MM.1S (cell line): ENCODE measurements at regions not wholly inside any gene's neighbourhood (a gene's known extent, or its start where the extent isn't known, plus 50 kb on each side); places are given as distances from the start of the nearest gene placed in this dataset.

ENCODE experiments used
- DNase-seq: peaks from one replicate; pipeline ENCODE4 v3.0.0-alpha.2; 2015
- H2AFZ ChIP-seq: fragments of 300-600 bp; sonication (generic); 2 replicates; pipeline ENCODE4 v1.6.0; 2016; ENCODE audit warnings: antibody characterized with exemption, low read length
- H3F3A ChIP-seq: fragments of 300-600 bp; sonication (generic); 2 replicates; pipeline ENCODE4 v1.6.1; 2016; ENCODE audit warnings: mild to moderate bottlenecking, antibody characterized with exemption, low read length, moderate library complexity, mixed read lengths; ENCODE audit not compliant: insufficient read depth
- H3K27ac ChIP-seq: fragments of 300-600 bp; sonication (generic); 2 replicates; pipeline ENCODE4 v1.5.1; 2016; ENCODE audit warnings: mild to moderate bottlenecking, low read length
- H3K27me3 ChIP-seq: fragments of 300-600 bp; sonication (generic); replicated peaks from 2 replicates; pipeline ENCODE4 v1.6.0; 2016; ENCODE audit warnings: low read length; ENCODE audit not compliant: insufficient read depth
- H3K36me3 ChIP-seq: fragments of 300-600 bp; sonication (generic); replicated peaks from 2 replicates; pipeline ENCODE4 v1.6.1; 2016; ENCODE audit warnings: mild to moderate bottlenecking, low read length, mixed read lengths; ENCODE audit not compliant: insufficient read depth
- H3K4me1 ChIP-seq: fragments of 300-600 bp; sonication (generic); 2 replicates; pipeline ENCODE4 v1.6.1; 2016; ENCODE audit warnings: low read length, mixed read lengths
- H3K4me2 ChIP-seq: fragments of 300-600 bp; sonication (generic); 2 replicates; pipeline ENCODE4 v1.6.0; 2016; ENCODE audit warnings: low read depth, low read length
- H3K4me3 ChIP-seq: fragments of 300-600 bp; sonication (generic); 2 replicates; pipeline ENCODE4 v1.5.1; 2016; ENCODE audit warnings: low read length, mixed read lengths
- H3K79me2 ChIP-seq: fragments of 300-600 bp; sonication (generic); 2 replicates; pipeline ENCODE4 v1.6.1; 2016; ENCODE audit warnings: mixed run types, low read length, mixed read lengths
- H3K9ac ChIP-seq: fragments of 300-600 bp; sonication (generic); 2 replicates; pipeline ENCODE4 v1.6.1; 2016; ENCODE audit warnings: low read length, mixed read lengths
- H3K9me2 ChIP-seq: fragments of 300-600 bp; sonication (generic); replicated peaks from 2 replicates; pipeline ENCODE4 v1.6.1; 2016; ENCODE audit warnings: mild to moderate bottlenecking, low read length, mixed read lengths; ENCODE audit not compliant: insufficient read depth
- H3K9me3 ChIP-seq: fragments of 300-600 bp; sonication (generic); replicated peaks from 2 replicates; pipeline ENCODE4 v1.6.1; 2016; ENCODE audit warnings: mild to moderate bottlenecking, low read length, mixed read lengths; ENCODE audit not compliant: insufficient read depth
- H4K20me1 ChIP-seq: fragments of 300-600 bp; sonication (generic); 2 replicates; pipeline ENCODE4 v1.6.1; 2016; ENCODE audit warnings: mild to moderate bottlenecking, low read length, moderate library complexity, mixed read lengths; ENCODE audit not compliant: insufficient read depth
- CTCF ChIP-seq: fragments of 300-600 bp; sonication (generic); IDR thresholded peaks from 2 replicates; pipeline ENCODE4 v1.5.1; 2016; ENCODE audit warnings: antibody characterized with exemption, low read length, mixed read lengths
- EZH2 ChIP-seq: fragments of 300-600 bp; sonication (generic); optimal IDR thresholded peaks from 2 replicates; pipeline ENCODE3; 2017; ENCODE audit warnings: low read depth, mild to moderate bottlenecking, antibody characterized with exemption, low read length, mixed read lengths
- EZH2phosphoT487 ChIP-seq: fragments of 300-600 bp; sonication (generic); IDR thresholded peaks from 2 replicates; pipeline ENCODE4 v1.6.1; 2018; ENCODE audit warnings: antibody characterized with exemption, low read length

GRCh38 chr12:75888874-75889613, 142.5 kb downstream of the PHLDA1 start:
- Histone ChIP-seq H3K79me2 (no peaks in the 10 kb centered on the region), H2AFZ (no peak overlapping the region), H3K4me2 (no peak overlapping the region), H3K36me3 (no peaks in the 10 kb centered on the region), H3F3A (no peaks in the 10 kb centered on the region), H4K20me1 (no peaks in the 10 kb centered on the region), H3K4me1 (no peaks in the 10 kb centered on the region), H3K9me3 (no peaks in the 10 kb centered on the region), H3K27me3 (no peaks in the 10 kb centered on the region), H3K9me2 (no peaks in the 10 kb centered on the region), H3K4me3 (no peak overlapping the region), H3K27ac (no peak overlapping the region), H3K9ac (no peak overlapping the region)
- TF ChIP-seq CTCF (no peak), EZH2 (no peak), EZH2phosphoT487 (no peak)
- no peak for DNase-seq

- Histone ChIP-seq H3K36me3 (no peaks in the 10 kb centered on the region), H3K27me3 (no peaks in the 10 kb centered on the region), H3F3A (no peaks in the 10 kb centered on the region), H3K9me3 (no peaks in the 10 kb centered on the region), H3K9me2 (no peaks in the 10 kb centered on the region), H3K4me3 (no peak overlapping the region), H3K9ac (no peak overlapping the region), H2AFZ (no peak overlapping the region), H3K79me2 (no peaks in the 10 kb centered on the region), H4K20me1 (no peaks in the 10 kb centered on the region), H3K4me1 (no peaks in the 10 kb centered on the region), H3K27ac (no peak overlapping the region), H3K4me2 (no peak overlapping the region)
- no peak for DNase-seq
- no peak for TF ChIP-seq EZH2
- no peak for TF ChIP-seq EZH2phosphoT487
Measured at GRCh38 chr12:75888399-75888798, 143.2 kb downstream of the PHLDA1 start.

GRCh38 chr12:75887979-75888378, 143.6 kb downstream of the PHLDA1 start:
- Histone ChIP-seq H3K4me2 (no peak overlapping the region), H3K4me1 (no peaks in the 10 kb centered on the region)

More at GRCh38 chr12:75887979-75888378, 143.6 kb downstream of the PHLDA1 start:
- no peaks in the 10 kb centered on the region for H4K20me1 ChIP-seq
- H3K9ac ChIP-seq, result no peak overlapping the region
- H3K9me2 ChIP-seq, result no peaks in the 10 kb centered on the region
- no peak for TF ChIP-seq CTCF
- TF ChIP-seq EZH2phosphoT487, result no peak
- no peak for TF ChIP-seq EZH2
- H3K4me3 ChIP-seq, result no peak overlapping the region
- H3K36me3 ChIP-seq, result no peaks in the 10 kb centered on the region
- no peaks in the 10 kb centered on the region for H3K9me3 ChIP-seq
- H2AFZ ChIP-seq, result no peak overlapping the region
- H3K79me2 ChIP-seq, result no peaks in the 10 kb centered on the region
- no peaks in the 10 kb centered on the region for H3F3A ChIP-seq
- no peak for DNase-seq
- no peak overlapping the region for H3K27ac ChIP-seq
- H3K27me3 ChIP-seq, result no peaks in the 10 kb centered on the region
